GM19351 (cell line): ENCODE measurements at regions not wholly inside any gene's neighbourhood (a gene's known extent, or its start where the extent isn't known, plus 50 kb on each side); places are given as distances from the start of the nearest gene placed in this dataset.
"Not testable (repeated sequence)": the region's sequence is repeated elsewhere in the genome, so short reads cannot be mapped to it uniquely, and the experiment has no call there.

Source experiments
- ATAC-seq: cut with Tn5 transposase; IDR thresholded peaks from one replicate; pipeline ENCODE4 v1.9.1; 2021; ENCODE audit warnings: mild to moderate bottlenecking, moderate library complexity; ENCODE audit not compliant: unreplicated experiment

GRCh38 chr4:162761965-162762364, 404.7 kb downstream of the NAF1 start:
- no peak for ATAC-seq

DNA sequence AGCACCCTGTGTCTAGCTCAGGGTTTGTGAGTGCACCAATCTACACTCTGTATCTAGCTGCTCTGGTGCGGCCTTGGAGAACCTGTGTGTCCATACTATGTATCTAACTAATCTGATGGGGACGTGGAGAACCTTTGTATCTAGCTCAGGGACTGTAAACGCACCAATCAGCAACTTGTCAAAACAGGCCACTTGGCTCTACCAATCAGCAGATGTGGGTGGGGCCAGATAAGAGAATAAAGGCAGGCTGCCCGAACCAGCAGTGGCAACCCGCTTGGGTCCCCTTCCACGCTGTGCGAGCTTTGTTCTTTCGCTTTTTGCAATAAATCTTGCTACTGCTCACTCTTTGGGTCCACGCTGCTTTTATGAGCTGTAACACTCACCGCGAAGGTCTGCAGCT, 426.5 kb downstream of the NAF1 start:
- ATAC-seq = not testable (repeated sequence)

GRCh38 chr4:162739596-162739995, 427.1 kb downstream of the NAF1 start:
- not testable (repeated sequence) for ATAC-seq

GRCh38 chr4:162732876-162733275, 433.8 kb downstream of the NAF1 start:
- ATAC-seq = no peak

DNA sequence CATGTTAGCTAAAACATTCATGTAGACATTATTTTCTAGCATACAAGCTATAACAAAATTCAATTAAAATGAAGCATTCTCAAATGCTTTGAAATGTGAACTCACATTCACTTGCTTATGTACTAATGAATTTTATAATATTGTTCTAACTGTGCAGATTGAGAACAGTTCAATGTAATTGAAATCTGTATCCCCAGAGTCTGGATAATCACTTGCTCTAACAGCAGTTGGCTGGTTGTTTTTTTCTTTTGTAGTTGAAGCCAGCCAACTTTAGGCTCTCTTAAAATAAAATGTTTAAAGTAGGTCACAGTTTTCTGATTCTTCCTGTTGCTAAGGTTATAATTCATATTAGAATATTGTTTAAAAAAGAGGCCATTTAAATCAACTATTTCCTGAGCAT, 438.9 kb downstream of the NAF1 start:
- ATAC-seq = no peak

DNA sequence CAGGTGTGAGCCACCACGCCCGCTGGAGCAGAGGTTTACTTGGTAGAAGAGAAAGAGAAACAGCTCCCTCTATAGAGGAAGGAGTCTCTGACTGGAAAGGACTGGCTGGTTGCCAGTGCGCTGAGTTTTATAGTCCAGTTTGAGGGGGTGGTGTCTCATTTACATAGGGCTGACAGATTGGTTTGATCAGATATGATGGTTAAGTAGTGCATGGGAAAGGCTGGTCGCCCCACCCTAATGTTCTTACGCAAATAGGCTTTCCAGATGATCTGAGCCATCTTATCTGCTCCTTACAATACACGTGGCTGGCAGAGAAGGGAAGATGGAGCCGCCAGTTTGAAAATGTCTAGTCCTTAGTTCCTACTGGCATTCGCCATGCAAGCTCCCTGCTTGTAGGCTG, 439.5 kb downstream of the NAF1 start:
- ATAC-seq = no peak

DNA sequence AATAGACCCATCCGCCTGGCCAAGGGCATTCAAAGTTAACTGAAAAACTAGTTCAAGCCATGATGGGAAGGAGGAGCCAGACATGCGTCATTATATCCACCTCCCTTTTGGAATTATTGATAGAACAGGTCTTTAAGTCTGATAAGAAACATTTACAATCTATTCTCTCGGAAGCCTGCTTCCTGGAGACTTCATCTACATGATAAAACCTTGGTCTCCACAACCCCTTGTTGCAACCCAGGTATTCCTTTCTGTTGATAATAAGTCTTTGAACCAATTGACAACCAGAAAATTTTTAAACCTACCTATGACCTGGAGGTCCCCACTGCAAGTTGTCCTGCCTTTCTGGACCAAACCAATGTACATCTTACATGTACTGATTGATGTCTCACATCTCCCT, 451.3 kb downstream of the NAF1 start:
- no peak for ATAC-seq

- ATAC-seq = no peak
These were observed 458.7 kb downstream of the NAF1 start for GRCh38 chr4:162707962-162708361.

GRCh38 chr4:162706632-162707031, 460.1 kb downstream of the NAF1 start:
- ATAC-seq = no peak

DNA sequence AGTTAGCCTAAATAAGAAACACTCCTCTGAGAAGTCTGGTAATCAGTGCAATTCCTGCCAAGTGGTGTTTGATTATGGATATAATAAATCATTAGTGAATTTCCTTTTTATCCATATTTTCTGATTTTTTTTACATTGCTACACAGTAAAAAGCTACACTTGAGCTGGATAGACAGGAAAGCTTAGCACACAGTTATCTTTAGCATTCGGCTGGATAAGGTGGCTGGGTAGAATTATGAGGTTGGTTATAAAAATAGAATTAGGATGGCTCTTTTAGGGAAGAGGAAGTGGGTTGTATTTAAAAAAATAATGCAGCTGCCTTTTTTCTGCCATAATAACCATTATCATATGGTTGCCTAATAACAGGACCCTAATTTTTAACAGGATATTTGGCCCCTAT, 460.6 kb downstream of the NAF1 start:
- no peak for ATAC-seq

DNA sequence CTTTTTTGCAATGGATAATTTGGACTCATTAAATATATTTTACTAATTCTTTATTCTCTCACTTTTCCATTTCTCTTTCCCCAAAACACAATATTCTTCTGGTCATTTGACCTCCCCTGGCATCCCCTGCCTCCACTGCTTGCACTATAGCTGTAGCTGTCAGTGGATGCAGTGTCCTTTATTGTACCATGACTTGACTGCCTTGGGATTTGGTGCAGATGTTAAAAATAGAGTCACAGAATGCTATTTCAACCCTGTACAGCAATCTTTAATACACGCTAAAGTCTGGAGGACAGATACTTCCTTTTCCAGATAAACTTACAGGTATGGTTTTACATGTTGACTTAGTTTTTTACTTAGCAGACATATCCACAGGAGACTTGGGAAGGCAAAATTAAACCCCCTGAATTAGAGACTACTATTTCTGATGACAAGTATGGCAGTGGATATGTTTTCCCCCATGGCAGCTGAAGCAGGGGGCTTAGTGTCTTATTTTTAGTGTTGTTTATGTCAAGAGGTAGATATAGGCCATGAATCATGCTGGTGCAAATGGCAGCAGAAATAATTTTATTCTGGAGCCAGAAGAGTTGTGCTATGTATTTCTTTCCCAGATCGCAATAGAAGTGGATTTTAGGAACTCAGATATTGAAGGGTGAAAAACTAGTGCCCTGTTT, 461.4 kb downstream of the NAF1 start:
- ATAC-seq = no peak

- ATAC-seq = peak; percentile 49
These were observed 465.8 kb downstream of the NAF1 start for GRCh38 chr4:162700815-162701361.

GRCh38 chr4:162700358-162700757, 466.3 kb downstream of the NAF1 start:
- ATAC-seq = peak; percentile 15

GRCh38 chr4:162699629-162700028, 467.1 kb downstream of the NAF1 start:
- ATAC-seq = no peak

- ATAC-seq = no peak
These were observed 481.3 kb downstream of the NAF1 start for GRCh38 chr4:162685410-162685809.

DNA sequence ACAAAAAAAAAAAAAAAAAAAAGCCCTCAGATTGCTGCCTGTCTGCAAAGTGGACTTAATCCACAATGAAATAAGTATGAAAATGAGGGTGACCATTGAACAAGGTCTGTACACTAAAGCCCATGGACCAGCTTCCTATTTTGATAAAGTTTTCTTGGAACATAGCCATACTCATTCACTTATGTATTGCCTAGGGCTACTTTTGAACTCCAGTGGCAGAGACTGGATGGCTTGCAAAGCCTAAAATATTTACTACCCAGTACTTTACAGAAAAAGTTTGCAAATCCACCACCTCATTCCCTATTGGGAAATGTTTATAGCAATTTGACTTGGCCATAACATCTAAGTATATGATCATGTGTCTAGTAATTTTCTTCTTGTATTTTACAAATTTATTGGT, 481.7 kb downstream of the NAF1 start:
- no peak for ATAC-seq

DNA sequence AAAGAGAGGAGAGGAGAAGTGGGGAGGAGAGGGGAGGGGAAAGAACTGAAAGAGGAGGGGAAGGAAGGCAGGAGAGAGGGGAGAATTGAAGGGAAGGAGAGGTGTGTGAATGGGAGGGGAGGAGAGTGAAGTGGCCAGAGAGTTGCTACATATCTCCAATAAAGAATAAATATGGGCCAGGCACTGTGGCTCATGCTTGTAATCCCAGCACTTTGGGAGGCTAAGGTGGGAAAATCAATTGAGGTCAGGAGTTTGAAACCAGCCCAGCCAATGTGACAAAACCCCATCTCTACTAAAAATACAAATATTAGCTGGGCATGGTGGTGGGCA, 482.4 kb downstream of the NAF1 start:
- no peak for ATAC-seq

GRCh38 chr4:162683659-162684370, 482.9 kb downstream of the NAF1 start:
- no peak for ATAC-seq

DNA sequence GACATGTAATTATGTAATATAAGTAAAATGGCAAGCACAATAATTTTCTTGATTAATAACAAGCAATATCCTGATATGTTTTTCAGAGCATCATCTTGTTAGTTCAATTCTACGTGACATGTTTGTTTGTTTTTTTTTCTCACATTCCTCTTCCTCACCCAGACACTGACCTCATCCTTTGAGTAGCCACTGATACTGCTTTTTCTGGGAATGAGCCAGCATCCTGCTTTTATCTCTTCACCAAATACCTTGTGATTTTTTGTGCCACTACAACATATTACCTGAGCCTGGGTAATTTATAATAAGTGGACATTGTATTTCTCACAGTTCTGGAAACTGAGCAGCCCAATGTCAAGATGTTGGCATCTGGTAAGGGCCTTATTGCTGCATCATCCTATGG, 484.0 kb downstream of the NAF1 start:
- ATAC-seq = no peak

DNA sequence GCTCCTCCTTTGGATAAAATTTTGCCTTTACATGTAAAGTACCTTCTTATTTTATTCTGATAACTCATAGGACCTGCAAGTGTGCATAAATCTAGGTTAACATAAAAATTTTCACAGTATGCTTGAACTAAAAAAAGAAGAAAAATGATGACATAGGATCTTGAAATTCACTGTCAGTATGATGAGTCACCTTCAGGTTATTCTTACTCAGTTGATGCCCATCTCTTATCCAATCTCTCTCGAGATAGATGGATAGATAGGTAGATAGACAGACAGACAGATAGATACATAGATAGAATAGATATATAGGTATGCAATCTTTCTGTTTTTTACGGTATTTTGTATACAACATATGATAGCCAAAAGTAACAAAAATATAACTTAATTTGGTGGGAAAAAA, 485.5 kb downstream of the NAF1 start:
- ATAC-seq = no peak

- ATAC-seq = no peak
These were observed 491.0 kb downstream of the NAF1 start for GRCh38 chr4:162675661-162676060.

DNA sequence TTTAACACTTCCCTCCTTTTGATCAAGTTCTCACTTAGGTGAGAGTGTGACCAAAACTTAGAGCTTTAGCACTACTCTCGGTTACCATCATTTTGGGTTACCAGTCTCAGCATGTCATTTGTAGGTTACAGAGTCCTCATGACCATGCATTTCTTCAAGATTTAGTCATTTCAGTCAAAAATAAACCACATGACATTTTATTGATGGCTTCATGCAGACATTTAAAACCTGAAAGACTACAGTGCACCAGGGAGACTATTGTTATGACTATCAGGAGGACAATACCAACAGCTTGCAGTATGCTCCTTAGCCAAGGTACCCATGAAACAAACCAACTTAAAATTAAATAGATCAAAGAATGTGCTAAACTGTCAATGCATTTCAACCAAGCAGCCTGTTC, 498.1 kb upstream of the FSTL5 start:
- peak; percentile 41 for ATAC-seq

DNA sequence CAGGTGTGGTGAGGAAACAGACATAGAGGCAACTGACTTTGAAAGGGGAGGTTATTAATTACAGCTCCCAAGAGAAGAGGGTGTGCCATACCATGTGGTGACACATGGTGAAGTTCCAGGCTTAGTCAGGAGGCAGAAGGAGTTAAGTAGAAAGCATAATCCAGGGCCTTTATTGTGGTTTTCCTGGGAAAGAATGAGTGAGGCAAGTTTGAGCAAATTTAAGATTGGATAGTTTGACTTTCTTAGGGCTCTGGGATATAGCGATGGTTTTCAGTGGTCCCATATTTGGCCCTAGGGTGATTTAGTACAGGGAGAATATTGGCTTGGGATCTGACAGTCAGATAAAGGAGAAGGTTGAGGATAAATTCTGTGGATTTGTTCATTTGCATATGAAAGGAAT, 495.9 kb upstream of the FSTL5 start:
- ATAC-seq = no peak
